ENCODE measurements at regions not wholly inside any gene's neighbourhood (a gene's known extent, or its start where the extent isn't known, plus 50 kb on each side); places are given as distances from the start of the nearest gene placed in this dataset.
A peak's percentile ranks its signal among the peaks of the same experiment; 100 is the strongest.
"Not testable (repeated sequence)": the region's sequence is repeated elsewhere in the genome, so short reads cannot be mapped to it uniquely, and the experiment has no call there.

DNA sequence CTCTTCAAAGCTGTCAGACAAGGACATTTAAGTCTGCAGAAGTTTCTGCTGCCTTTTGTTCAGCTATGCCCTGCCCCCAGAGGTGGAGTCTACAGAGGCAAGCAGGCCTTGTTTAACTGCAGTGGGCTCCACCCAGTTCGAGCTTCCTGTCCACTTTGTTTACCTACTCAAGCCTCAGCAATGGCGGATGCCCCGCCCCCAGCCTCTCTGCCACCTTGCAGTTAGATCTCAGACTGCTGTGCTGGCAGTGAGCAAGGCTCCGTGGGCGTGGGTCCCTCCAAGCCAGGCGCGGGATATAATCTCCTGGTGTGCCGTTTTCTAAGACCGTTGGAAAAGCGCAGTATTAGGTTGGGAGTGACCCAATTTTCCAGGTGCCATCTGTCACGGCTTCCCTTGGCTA, 144.5 kb upstream of the GOT2 start:
- not testable (repeated sequence) for DNase-seq (ENCODE audit: low read depth)

GRCh38 chr16:58866935-58867334, 132.8 kb upstream of the GOT2 start:
- DNase-seq (ENCODE audit: low read depth), result no peak

DNA sequence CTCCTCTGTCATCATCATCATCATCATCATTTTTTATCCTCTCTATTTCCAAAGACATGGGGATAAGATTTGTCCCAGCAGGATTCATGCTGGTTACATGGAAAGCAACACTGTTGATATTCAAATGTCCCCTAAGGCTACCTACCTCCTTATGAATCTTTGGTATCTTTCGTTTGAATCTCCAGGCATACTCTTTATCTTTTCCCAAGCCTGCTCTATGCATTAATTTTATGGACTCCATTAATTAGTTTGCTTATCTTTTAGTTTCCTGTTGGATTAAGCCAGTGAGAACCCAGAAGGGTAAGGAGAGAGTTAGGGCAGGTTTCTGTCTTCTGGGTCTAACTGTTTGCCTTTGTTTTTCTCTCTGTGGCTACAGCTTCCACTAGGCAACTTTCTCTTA, 129.6 kb upstream of the GOT2 start:
- no peak for DNase-seq (ENCODE audit: low read depth)

- DNase-seq (ENCODE audit: low read depth), result no peak
Observed at GRCh38 chr16:58863042-58863441, 128.9 kb upstream of the GOT2 start.

DNA sequence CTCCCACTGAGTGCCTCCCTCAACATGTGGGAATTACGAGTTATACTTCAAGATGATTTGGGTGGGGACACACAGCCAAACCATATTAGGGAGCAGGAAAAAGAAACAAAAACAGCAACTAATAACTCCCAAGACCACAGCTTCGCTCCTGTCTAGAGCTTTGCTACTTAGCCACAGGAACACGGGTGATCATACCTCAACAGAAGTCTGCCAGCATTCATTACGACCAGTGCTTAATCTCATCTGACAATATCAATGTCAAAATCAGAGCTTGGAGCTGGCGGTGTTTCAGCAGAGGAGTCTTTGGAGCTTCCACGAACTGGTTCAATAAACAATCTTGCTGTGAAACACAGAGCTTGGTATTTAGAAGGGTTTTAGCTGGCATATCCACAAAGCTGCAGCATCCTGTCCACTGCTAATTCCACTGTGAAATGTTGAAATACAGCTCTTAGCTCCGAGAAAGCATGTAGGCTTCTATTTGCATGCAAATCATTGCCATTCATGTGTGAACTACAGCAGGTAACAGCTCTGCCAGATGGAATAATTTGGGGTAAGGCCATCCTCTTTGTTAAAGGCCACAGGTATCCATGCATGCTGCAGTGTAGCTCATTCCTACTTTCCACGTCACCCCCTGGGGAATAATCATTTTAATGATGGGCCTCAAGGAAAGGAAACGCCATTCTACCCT, 128.4 kb upstream of the GOT2 start:
- no peak for DNase-seq (ENCODE audit: low read depth)

DNA sequence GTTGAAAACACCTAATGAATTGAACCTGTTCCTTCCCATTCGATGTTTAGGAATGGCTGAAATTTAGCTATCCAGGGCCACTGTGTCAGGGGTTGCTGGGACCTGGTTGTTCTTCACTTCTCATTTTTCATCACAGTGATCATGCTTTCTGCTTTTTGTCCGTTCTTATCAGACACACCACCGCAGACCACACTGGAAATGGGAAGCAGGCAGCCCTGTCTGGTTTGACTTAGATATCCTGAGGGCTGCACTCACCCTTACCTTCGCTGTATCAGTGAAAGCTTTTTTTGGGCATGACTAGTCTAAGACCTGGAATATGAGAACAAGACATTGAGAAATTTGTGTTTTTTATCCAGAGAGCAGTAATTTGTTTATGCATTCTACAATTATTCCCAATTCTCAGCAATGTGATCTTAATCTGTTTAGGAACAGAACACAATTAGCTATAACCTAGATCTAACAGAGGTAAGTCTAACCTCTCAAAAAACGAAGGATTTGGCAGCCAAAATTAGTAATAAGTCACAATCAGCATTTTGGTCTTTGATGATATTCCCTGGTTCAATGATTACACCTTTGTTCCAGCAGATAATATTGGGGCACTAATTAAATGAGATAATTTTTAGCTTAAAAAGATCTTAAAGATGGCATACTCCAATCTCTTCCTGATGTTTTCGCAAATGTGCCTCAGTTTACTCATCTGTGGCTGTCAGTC, 126.0 kb upstream of the GOT2 start:
- no peak for DNase-seq (ENCODE audit: low read depth)

DNA sequence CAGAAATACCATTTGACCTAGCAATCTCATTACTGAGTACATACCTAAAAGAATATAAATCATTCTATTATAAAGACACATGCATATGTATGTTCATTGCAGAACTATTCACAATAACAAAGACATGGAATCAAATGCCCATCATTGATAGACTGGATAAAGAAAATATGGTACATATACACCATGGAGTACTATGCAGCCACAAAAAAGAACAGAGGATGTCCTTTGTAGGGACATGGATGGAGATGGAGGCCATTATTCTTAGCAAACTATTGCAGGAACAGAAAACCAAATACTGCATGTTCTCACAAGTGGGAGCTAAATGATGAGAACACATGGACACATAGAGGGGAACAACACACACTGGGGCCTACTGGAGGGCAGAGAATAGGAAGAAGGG, 124.5 kb upstream of the GOT2 start:
- DNase-seq (ENCODE audit: low read depth), result not testable (repeated sequence)

- no peak for DNase-seq (ENCODE audit: low read depth)
Observed at GRCh38 chr16:58855291-58855863, 121.3 kb upstream of the GOT2 start.

- no peak for DNase-seq (ENCODE audit: low read depth)
Observed at GRCh38 chr16:58853854-58854791, 120.0 kb upstream of the GOT2 start.

DNA sequence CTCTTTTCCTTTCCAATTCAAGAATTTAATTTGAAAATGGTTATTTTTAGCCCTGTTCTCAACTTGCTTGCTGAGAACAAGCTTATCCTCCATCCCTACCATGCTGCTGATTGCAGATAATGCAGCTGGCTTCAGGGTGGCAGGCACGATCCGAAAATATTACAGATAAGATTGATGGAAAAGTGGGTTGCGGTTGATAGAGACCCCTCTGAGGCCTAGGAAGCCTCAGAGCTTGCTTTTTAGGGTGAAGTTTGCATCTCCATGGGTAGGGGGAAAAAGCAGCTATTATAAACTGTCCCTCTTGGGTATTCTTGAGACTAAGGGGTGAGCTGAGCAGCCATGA, 116.5 kb upstream of the GOT2 start:
- DNase-seq (ENCODE audit: low read depth), result no peak

DNA sequence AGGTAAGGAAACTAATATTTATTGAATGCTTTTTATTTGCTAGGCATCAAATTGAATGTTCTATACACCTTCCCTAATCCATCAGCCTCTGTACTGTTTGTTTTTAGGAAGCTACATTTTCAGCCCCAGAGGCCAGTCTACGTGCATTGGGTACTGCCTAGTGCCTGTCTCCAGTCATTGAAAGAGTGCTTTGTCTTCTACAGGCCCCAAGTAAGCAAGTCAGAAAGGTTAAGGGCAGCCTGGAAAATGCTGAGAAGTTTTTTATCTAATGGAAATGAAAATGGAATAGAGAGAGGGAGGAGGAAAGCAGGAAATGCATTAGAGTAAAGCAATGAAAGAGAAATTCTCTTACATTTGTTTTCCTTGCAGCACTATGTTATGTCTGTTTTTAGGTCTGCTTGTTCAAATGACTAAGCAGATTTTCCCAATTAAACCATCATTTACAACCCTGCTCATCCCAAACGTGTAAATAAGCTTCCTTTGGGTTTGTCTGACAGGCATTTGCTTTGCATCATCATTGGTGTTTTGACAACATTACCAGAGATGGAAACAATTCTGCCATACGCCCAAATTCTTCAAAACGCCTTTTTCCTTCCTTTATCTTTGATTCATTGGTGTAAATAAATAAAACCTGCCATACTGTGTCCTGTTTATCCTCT, 116.0 kb upstream of the GOT2 start:
- no peak for DNase-seq (ENCODE audit: low read depth)

GRCh38 chr16:58848662-58849002, 114.5 kb upstream of the GOT2 start:
- no peak for DNase-seq (ENCODE audit: low read depth)

DNA sequence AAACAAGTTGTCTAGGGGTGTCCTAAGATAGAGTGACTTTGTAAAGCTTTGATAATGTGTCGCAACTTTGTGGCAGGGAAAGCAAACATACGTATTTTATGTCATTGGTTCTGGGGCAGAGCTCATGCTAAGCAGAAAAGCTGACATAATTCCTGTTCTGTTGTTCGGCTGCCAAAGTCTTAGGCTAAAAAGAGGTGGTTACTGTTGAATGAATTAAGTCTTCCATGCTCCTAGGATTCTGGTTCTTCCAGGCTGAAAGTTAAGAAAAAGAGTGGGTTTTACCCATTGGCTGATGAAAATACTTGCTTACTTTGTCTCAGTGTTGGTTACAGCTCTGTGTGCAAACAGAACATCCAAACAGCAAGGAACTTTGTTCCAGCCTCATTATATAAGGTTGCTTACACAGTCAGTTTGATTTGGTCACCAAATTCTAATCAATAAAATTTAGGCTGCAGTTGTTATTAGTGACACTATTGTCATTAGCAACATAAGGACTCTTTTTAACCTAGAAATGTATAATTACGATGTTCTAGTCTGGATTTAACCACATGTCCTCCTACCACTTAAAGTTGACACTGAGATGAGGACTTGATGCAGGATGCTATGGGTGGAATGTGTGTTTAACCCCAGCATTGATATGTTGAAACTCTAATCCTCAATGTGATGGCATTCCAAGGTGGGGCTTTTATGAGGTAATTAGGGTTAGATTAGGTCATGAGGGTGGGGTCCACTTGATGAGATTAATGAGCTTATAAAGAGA, 114.0 kb upstream of the GOT2 start:
- DNase-seq (ENCODE audit: low read depth), result no peak

DNA sequence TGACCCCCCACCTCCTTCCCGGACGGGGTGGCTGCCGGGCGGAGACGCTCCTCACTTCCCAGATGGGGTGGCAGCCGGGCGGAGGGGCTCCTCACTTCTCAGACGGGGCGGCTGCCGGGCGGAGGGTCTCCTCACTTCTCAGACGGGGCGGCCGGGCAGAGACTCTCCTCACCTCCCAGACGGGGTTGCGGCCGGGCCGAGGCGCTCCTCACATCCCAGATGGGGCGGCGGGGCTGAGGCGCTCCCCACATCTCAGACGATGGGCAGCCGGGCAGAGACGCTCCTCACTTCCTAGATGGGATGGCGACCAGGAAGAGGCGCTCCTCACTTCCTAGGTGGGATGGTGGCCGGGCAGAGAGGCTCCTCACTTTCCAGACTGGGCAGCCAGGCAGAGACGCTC, 112.1 kb upstream of the GOT2 start:
- DNase-seq (ENCODE audit: low read depth), result not testable (repeated sequence)

GRCh38 chr16:58843675-58844074, 109.6 kb upstream of the GOT2 start:
- DNase-seq (ENCODE audit: low read depth), result peak; percentile 20

DNA sequence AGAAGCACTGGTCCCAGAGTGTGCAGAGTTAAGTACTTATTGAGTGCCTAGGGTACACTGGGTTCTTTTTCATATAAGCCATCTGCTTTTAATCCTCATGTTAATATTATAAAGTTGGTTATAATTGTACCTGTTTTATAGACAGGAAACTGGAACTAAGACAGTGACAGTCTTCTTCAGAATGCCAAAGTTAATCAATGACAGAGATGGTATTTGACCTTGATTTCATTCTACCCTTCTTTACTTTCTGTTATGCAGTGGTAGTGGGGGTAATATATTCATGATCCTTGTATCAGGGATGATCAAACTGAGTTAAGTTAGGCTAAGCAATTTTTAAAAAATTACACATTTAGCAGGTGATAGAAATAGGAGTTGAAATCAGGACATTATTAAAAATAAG, 108.6 kb upstream of the GOT2 start:
- no peak for DNase-seq (ENCODE audit: low read depth)

GRCh38 chr16:58842156-58842555, 108.0 kb upstream of the GOT2 start:
- DNase-seq (ENCODE audit: low read depth), result no peak

- no peak for DNase-seq (ENCODE audit: low read depth)
Observed at GRCh38 chr16:58837950-58838349, 103.8 kb upstream of the GOT2 start.

GRCh38 chr16:58836427-58836826, 102.3 kb upstream of the GOT2 start:
- no peak for DNase-seq (ENCODE audit: low read depth)

- DNase-seq (ENCODE audit: low read depth), result no peak
Observed at GRCh38 chr16:58832386-58832895, 98.3 kb upstream of the GOT2 start.

- no peak for DNase-seq (ENCODE audit: low read depth)
Observed at GRCh38 chr16:58831386-58831785, 97.3 kb upstream of the GOT2 start.
